Omental fat pad (tissue), 3 donors: ENCODE measurements at regions not wholly inside any gene's neighbourhood (a gene's known extent, or its start where the extent isn't known, plus 50 kb on each side); places are given as distances from the start of the nearest gene placed in this dataset.

Source experiments
- ATAC-seq: fragments of 150-250 bp; one replicate; pipeline ENCODE4 v1.9.1; 2016; ENCODE audit warnings: mild to moderate bottlenecking, moderate library complexity; ENCODE audit not compliant: low FRiP score
- DNase-seq: peaks from one replicate; pipeline ENCODE4 v3.0.0-alpha.2; 2019; ENCODE audit warnings: low spot score
- CTCF ChIP-seq, 3 donors: fragments of 450-650 bp; IDR thresholded peaks; one replicate each; pipeline ENCODE4 v1.5.1; 2016 to 2017; ENCODE audit warnings: antibody characterized with exemption in 3 of 3, mild to moderate bottlenecking in 3 of 3, moderate library complexity in 2 of 3

GRCh38 chr10:78260141-78260540, 226.5 kb downstream of the RPS24 start:
- TF ChIP-seq CTCF (IDR thresholded peaks at IDR 0.05): no peak
- no peak for ATAC-seq
- DNase-seq: no peak

GRCh38 chr10:78260680-78261079, 227.0 kb downstream of the RPS24 start:
- TF ChIP-seq CTCF (IDR thresholded peaks at IDR 0.05): no peak
- no peak for DNase-seq
- ATAC-seq: no peak

GRCh38 chr10:78261291-78261690, 227.6 kb downstream of the RPS24 start:
- DNase-seq (no peak), ATAC-seq (no peak)
- TF ChIP-seq CTCF (IDR thresholded peaks at IDR 0.05): no peak

GRCh38 chr10:78262860-78263259, 229.2 kb downstream of the RPS24 start:
- no peak for TF ChIP-seq CTCF (IDR thresholded peaks at IDR 0.05)
- ATAC-seq (no peak), DNase-seq (no peak)

- DNase-seq (no peak), ATAC-seq (no peak)
- TF ChIP-seq CTCF (IDR thresholded peaks at IDR 0.05): no peak
Observed at GRCh38 chr10:78263521-78263988, 229.9 kb downstream of the RPS24 start.

- TF ChIP-seq CTCF (IDR thresholded peaks at IDR 0.05): no peak
- no peak for DNase-seq
- no peak for ATAC-seq
Observed at GRCh38 chr10:78264361-78264760, 230.7 kb downstream of the RPS24 start.

GRCh38 chr10:78266741-78267469, 233.2 kb downstream of the RPS24 start:
- DNase-seq (no peak), ATAC-seq (no peak)
- TF ChIP-seq CTCF (IDR thresholded peaks at IDR 0.05): no peak
